AG09309 (cell line): ENCODE measurements at regions not wholly inside any gene's neighbourhood (a gene's known extent, or its start where the extent isn't known, plus 50 kb on each side); places are given as distances from the start of the nearest gene placed in this dataset.

Source experiments
- DNase-seq: peaks from one replicate; pipeline ENCODE4 v3.0.0-alpha.2; 2010; ENCODE audit warnings: low read depth
- H3K4me3 ChIP-seq: 2 replicates; pipeline ENCODE4 v1.5.1; 2011; ENCODE audit warnings: mild to moderate bottlenecking, low read depth, low read length, moderate library complexity; ENCODE audit not compliant: control insufficient read depth
- CTCF ChIP-seq: IDR thresholded peaks from 2 replicates; pipeline ENCODE4 v1.5.1; 2011; ENCODE audit warnings: mild to moderate bottlenecking, low read depth, low read length, inconsistent platforms; ENCODE audit not compliant: insufficient read depth, control insufficient read depth; ENCODE audit errors: missing control alignments

- peak; percentile 23 for TF ChIP-seq CTCF
- no peak overlapping the region for H3K4me3 ChIP-seq
- no peak for DNase-seq
Measured at GRCh38 chr9:109969011-109969410, 189.0 kb downstream of the PALM2AKAP2 start.

- no peak for DNase-seq
- TF ChIP-seq CTCF: no peak
- H3K4me3 ChIP-seq: no peak overlapping the region
Measured at GRCh38 chr9:109969573-109970237, 189.7 kb downstream of the PALM2AKAP2 start.

- no peak overlapping the region for H3K4me3 ChIP-seq
- no peak for DNase-seq
- no peak for TF ChIP-seq CTCF
Measured at GRCh38 chr9:109971226-109971625, 191.2 kb downstream of the PALM2AKAP2 start.

DNA sequence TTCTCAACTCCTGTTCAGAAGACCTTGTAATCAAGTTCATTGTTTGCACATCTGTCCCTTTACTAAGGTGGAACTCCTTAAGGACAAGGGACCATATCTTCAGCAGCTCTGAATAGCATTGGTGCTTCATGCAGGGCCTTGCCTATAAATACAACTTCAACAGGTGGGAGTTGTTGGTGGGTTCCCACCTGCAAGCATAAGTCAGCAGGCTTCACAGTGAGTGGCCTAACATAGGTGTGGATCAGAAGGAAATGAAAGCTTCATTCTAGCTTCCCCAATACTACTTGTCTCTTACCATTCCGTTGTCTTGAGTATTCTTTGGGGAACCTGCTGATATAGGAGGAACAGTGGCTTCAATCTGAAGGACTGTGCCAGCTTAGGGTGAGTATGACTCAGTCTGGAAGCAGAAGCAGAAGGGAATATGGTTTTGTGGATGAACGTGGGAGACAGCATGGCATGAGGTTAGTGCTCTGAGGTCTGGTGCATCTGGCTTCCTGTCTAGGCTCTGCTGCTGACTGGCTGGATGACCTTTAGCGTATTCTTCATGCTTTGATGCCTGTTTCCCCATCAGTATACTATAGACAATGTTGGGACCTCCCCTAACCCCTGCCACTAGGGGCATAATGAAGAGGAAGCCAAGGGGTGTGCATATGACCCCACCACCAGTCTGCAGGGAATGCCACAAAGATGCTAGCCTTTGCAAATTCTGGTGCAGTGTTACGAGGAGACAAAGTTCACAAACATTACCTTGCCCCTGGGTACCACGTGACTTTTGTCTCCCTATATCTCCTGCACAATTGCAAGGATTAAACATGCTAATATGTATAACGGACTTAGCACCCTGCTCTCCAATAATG is 192.3 kb downstream of the PALM2AKAP2 start:
- no peak for DNase-seq
- TF ChIP-seq CTCF: no peak
- H3K4me3 ChIP-seq: no peak overlapping the region

DNA sequence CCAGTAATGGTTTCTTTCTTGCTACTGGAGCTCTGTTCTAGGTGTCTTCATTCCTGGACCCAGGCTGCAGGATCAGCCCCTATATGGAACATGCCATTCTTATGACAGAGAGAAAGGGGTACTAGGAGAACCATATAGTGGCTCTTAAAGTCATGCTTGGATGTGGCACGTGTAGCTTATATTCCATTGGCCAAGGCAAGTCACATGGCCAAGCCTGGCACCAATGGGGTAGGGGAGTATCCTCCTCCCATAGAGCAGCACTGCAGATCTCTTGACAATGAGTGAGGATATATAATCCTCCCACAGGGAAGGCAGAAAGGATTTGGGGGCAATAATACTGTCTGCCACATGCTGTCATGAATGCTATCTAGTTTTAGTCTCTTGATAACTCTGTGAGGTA is 193.3 kb downstream of the PALM2AKAP2 start:
- H3K4me3 ChIP-seq: no peak overlapping the region
- no peak for TF ChIP-seq CTCF
- no peak for DNase-seq

DNA sequence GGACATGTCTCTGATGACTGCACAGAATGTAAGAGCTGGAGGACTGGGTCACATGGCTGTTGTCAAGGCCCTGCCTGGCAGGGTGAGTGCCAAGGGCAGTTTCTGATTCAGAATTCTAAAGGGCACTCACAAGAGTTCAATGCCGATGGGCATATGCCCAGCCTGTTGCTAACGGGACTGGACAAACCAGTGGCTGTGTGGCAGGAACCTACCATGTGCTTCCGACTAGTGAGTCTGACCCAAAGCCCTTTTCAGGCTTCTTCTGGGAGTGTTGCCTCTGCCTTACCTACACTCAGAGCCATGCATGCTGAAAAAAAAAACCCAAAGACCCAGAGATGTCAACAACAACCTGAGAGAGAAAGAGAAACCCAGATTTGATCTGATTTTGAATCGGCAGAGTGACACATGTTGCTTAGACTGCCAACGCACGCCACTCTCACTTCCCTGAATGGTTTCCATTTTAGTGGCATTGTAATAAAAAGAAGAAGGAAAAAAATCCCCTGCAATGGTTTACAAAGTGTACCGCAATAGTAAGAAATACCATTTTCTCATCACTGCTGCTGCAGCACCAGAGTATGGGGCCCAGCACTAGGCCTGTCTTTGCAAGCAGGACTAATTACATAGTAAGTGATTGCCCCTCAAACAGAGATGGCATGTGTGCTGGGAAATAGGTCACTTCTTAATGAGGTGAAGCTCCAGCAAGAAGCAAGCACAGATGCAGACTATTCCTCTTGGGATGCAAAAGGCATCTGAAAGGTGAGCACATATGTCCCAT is 194.3 kb downstream of the PALM2AKAP2 start:
- DNase-seq: no peak
- H3K4me3 ChIP-seq: no peak overlapping the region
- TF ChIP-seq CTCF: no peak
